Activated naive CD8-positive, alpha-beta T cell treated with anti-CD3 and anti-CD28 coated beads, Interleukin-2, amount 50 U/mL, for 16 hours (primary cell): ENCODE measurements at regions not wholly inside any gene's neighbourhood (a gene's known extent, or its start where the extent isn't known, plus 50 kb on each side); places are given as distances from the start of the nearest gene placed in this dataset.

Experiments
- DNase-seq: peaks from one replicate; pipeline ENCODE4 v3.0.0-alpha.2; 2020; ENCODE audit warnings: low read depth, low spot score

DNA sequence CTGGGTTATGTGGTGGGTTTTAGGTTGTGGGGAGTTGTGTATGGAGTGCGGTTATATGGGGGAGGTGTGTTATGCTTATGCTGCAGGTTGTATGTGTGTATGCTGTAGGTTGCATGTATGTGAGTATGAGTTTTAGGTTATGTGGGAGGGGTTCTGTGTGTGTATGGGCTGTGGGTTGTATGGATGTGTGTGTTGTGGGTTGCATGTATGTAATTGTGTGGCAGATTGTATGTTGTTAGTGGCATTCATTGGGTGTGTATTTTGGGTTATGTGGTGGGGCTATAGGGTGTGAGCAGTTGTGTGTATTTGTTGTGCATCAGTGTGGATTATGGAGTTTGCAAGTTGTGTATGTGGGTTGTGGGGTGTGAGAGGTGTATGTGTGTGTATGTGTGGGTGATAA lies 277.4 kb downstream of the NPIPA8 start:
- DNase-seq, result no peak

DNA sequence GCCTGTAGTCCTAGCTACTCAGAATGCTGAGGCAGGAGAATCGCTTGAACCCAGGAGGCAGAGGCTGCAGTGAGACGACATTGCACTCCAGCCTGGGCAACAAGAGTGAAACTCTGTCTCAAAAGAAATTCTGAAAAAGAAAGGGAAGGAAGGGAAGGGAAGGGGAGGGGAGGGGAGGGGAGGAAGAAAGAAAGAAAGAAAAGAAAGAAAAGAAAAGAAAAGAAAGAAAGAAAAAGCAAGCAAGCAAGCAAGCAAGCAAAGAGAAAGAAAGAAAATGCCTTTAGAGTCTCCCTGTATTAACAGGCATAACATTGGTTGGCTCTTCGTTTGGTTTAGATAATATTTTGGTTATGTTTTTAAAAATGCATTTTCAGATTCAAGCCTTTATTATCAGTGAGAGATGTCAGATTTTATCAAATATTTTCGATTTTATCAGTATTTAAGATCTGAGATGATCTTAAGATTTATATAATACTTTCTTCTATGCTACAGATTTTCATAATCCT lies 281.1 kb downstream of the NPIPA8 start:
- DNase-seq, result no peak

- no peak for DNase-seq
These were observed 285.8 kb downstream of the NPIPA8 start for GRCh38 chr16:18050777-18051176.

GRCh38 chr16:18050234-18050633 lies 286.3 kb downstream of the NPIPA8 start:
- no peak for DNase-seq

DNA sequence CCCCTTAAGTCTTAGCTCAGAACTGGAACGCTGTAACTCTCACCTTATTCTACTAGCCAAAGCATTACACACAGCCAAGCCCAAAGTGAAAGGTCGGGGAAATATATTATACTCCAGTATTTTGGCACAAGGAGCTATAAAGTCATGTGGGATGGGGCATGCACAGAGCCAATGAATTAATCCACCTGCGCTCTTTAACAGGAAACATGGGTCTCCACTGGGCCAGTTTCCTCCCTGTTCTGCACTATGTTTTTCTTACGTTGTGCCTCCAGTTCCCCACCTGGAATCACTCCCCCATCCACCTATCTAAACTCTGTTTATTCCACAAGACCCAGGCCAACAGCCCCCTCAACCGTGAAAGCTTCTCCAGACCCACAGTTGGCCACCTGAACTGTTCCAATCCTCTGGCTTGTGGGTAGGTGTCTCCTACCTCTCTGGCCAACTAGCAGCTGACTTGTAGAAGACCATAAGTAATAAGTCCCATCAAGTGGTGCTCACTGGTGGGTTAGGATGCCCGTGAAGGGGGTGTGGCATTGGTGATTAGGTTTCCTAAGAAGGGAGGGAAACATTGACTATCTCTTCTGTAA lies 286.9 kb downstream of the NPIPA8 start:
- no peak for DNase-seq

GRCh38 chr16:18048853-18049546 lies 287.5 kb downstream of the NPIPA8 start:
- DNase-seq, result no peak

- no peak for DNase-seq
These were observed 288.8 kb downstream of the NPIPA8 start for GRCh38 chr16:18047761-18048160.

DNA sequence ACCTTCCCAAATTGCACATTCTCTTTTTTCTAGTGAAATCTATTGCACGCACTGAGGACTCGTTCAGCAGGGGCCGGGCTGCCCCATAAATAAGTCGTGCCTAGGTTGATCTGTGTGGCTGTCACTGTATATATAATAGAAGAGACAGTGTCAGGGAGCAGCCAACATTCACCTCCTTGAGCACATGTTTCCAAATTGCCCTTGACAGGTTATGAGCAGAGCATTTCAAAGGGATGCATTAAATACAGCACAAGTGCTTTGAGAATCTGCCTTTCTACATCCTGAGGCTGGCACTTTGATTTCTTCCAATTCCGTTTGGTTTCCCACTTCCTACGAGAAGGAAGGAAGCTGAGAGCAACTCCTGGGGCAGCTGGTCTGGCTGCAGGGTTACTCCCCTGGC lies 291.2 kb downstream of the NPIPA8 start:
- DNase-seq, result no peak

GRCh38 chr16:18041864-18042834 lies 294.4 kb downstream of the NPIPA8 start:
- no peak for DNase-seq

- no peak for DNase-seq
These were observed 296.6 kb downstream of the NPIPA8 start for GRCh38 chr16:18039931-18040330.

DNA sequence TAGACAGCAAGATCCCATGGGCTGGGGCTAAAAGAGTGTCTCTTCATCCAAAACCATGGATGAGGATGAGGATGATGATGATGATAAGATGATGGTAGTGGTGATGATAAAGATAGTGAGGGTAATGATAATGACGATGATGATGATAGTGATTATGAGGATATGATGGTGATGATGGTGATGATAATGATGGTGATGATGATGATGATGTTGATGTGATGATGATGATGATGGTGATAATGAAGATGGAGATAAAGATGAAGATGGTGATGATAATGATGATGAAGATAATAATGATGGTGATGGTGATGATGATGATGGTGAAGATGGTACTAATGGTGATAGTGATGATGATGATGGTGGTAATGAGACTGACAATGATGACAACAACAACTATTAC lies 299.5 kb downstream of the NPIPA8 start:
- DNase-seq, result no peak

DNA sequence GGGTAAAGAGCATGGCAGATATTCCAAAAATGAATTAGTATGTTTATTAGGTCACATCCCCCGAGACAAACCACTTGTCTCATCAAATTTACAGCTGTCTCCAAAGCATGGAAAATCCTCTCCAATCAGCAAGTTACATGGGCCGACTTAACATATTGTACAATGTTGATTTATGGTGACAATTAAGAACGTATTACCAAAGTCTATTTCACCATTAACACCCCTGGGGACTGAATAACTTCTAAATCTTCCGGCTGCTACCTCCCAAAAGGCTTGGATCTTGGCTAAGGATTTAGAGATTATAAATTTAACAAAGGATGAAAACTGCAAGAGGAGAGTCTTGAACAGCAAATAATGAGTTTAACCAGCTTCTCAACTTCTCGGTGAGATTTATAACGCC lies 311.9 kb downstream of the NPIPA8 start:
- DNase-seq, result no peak

- DNase-seq, result no peak
These were observed 318.2 kb downstream of the NPIPA8 start for GRCh38 chr16:18018376-18018775.

DNA sequence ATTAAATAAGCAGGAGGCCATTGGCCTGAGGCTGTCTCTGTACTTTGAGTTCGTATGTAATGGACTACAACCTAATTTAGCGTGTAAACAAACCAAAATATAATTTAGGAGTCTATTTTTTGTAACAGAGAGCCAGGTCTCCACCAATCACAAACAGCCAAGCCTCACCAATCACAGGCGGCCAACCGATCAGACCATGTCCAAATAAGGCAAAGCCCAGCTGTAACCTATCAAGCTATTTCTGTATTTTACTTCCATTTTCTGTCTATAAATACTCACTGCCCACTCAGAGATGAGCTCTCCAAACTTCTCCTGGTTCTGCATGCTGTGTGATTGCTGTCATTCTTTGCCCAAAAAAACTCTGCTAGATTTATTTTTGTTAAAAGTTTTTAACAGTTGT lies 322.7 kb downstream of the NPIPA8 start:
- DNase-seq, result no peak

DNA sequence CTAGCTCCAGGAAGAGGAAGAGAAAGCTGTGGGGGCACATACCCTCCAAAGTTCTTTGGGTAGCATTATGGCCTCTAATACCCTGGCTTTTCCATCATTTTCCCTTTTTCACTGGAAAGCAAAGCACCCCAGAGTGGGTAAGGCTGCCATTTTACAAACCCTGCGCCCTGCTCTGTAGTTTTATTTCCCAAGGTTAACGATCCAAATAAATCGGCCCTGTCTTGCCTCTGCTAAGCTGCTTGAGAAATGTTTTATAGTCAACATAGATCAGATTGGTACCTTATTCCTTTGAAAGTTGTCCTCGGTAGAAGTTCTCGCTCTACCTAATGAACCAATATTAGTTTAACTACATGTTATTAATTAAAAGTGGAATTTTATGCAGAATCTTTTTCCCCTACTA lies 328.2 kb downstream of the NPIPA8 start:
- DNase-seq, result no peak

DNA sequence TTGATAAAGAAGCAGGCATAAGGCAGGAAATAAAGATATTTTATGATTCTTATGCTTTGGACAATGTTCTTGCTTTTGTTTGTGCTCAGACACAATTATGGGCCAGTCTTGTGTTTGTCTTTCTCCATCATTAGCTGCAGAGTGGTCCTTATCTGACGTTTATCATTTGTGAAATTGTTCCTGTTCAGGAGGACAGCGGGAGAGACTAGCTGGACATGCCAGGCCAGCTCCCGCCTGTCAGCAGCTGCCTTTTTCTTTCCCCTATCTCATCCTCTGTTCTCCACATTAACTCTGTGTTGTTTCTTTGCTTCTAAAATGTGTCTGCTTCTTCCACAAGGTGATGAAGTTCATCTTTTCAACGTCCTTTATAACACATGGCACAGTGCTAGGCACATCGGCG lies 333.5 kb downstream of the NPIPA8 start:
- DNase-seq, result no peak

DNA sequence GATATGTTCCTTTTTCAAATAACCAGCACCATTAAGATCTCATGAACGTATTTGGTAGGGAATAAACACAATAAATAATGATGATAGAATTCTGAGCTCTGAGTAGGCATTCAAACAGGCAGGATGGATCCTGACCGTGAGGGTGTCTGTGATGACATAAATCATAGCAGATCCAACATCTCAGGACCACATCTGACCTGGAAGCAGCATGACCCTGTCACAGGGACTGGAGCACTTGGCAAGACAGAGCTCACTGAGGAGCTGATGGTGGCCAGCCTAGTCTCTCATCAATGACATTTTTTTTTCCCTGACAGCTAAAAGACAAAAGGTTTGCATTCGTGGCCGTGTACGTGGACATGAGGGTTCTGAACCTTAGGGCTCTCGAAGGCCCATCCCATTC lies 337.5 kb downstream of the NPIPA8 start:
- DNase-seq, result no peak

- no peak for DNase-seq
These were observed 338.0 kb downstream of the NPIPA8 start for GRCh38 chr16:17998550-17998949.

- DNase-seq, result no peak
These were observed 342.5 kb downstream of the NPIPA8 start for GRCh38 chr16:17994027-17994426.

DNA sequence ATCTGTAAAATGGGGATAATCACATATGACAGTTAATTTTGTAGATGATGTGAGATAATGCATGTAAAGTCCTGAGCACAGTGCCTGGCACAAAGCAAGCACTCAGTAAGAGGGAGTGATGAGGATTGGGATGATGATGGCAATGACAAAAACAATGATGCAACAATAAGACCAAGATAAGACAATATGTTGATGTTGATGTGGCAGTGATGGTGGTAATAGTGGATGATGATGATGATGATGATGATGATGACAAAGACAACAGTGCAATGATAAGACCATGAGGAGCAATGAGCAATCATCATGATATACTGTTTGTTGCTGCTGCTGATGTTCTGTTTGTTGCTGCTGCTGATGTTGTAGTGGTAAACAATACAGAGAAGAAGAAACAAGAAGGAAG lies 344.1 kb downstream of the NPIPA8 start:
- no peak for DNase-seq

GRCh38 chr16:17989255-17989654 lies 347.3 kb downstream of the NPIPA8 start:
- no peak for DNase-seq

DNA sequence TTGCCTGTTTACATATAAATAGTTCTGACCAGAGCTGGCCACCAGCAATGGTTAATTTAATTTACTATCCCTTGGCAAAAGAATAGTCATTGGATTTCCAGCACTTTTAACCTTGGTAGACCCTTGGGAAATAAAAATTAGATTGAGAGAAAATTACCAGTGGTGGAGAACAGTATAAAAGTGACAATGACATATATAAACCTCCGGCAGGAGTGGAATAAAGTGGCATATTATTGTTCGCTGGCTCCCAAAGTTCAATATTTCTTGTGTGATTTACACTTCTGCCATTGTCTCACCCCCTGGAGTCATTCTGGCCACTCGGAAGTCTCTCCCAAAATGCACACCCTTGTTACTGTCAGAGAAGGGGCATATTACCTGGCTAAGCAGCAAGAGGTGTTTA lies 347.7 kb downstream of the NPIPA8 start:
- DNase-seq, result no peak
